H1 (cell line): ENCODE measurements at regions not wholly inside any gene's neighbourhood (a gene's known extent, or its start where the extent isn't known, plus 50 kb on each side); places are given as distances from the start of the nearest gene placed in this dataset.

ENCODE experiments used
- CBX8 ChIP-seq: fragments of 300-800, 300-1000 bp; sonication (generic); IDR thresholded peaks from 2 replicates; pipeline ENCODE4 v1.7.1; 2016; ENCODE audit warnings: low read depth, low read length, borderline replicate concordance
- GTF2F1 ChIP-seq: IDR thresholded peaks from 2 replicates; pipeline ENCODE4 v1.6.1; 2012; ENCODE audit warnings: low read depth, low read length, improper control_type of control experiment, borderline replicate concordance
- TAF7 ChIP-seq: optimal IDR thresholded peaks from 2 replicates; pipeline ENCODE3; 2011; ENCODE audit warnings: low read depth, mild to moderate bottlenecking, inconsistent platforms, low read length, moderate library complexity, borderline replicate concordance

- TF ChIP-seq CBX8: no peak
- no peak for TF ChIP-seq GTF2F1
- no peak for TF ChIP-seq TAF7
Measured at GRCh38 chr16:75931970-75932369, 205.7 kb upstream of the CPHXL start (continued).
